NB4 (cell line): ENCODE measurements at regions not wholly inside any gene's neighbourhood (a gene's known extent, or its start where the extent isn't known, plus 50 kb on each side); places are given as distances from the start of the nearest gene placed in this dataset.

Experiments used
- POLR2A ChIP-seq: IDR thresholded peaks from 2 replicates; pipeline ENCODE4 v1.6.1; 2011; ENCODE audit warnings: mild to moderate bottlenecking; ENCODE audit not compliant: insufficient read length; ENCODE audit errors: extremely low read depth
- TF ChIP-seq, protein P1 (sequence below): IDR thresholded peaks from one replicate; pipeline ENCODE4 v1.5.1; 2012; ENCODE audit warnings: low read depth, low read length
- TF ChIP-seq, protein P2 (sequence below): IDR thresholded peaks from 2 replicates; pipeline ENCODE4 v1.6.1; 2011; ENCODE audit warnings: low read depth, low read length

DNA sequence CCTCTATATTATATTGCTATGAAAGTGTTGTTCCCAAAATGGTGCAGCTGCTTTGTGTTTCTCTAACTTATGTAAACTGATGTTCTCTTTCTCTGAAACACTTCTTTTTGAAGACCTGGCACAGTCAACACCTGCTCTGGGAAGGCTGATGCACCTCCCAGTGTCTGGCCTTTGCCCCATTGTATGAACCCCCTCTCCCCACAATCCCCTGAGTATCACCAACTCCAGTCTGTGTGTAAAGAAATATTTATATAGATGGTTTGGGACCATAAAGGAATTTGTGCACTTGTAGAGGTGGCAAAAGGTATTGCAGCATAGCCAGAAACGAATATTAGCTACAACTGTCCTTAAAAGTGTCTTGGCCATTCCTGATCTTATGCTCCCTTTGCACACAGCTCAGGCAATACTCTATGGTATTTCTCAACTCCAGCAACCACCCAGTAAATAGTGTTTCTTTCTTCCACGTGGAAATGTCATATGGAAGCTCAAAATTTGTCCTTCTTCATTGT is 365.2 kb upstream of the DDI1 start:
- no peak for TF ChIP-seq POLR2A
- TF ChIP-seq, protein P1, sequence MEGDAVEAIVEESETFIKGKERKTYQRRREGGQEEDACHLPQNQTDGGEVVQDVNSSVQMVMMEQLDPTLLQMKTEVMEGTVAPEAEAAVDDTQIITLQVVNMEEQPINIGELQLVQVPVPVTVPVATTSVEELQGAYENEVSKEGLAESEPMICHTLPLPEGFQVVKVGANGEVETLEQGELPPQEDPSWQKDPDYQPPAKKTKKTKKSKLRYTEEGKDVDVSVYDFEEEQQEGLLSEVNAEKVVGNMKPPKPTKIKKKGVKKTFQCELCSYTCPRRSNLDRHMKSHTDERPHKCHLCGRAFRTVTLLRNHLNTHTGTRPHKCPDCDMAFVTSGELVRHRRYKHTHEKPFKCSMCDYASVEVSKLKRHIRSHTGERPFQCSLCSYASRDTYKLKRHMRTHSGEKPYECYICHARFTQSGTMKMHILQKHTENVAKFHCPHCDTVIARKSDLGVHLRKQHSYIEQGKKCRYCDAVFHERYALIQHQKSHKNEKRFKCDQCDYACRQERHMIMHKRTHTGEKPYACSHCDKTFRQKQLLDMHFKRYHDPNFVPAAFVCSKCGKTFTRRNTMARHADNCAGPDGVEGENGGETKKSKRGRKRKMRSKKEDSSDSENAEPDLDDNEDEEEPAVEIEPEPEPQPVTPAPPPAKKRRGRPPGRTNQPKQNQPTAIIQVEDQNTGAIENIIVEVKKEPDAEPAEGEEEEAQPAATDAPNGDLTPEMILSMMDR = no peak
- TF ChIP-seq, protein P2, sequence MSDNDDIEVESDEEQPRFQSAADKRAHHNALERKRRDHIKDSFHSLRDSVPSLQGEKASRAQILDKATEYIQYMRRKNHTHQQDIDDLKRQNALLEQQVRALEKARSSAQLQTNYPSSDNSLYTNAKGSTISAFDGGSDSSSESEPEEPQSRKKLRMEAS = no peak
